HuH-7 (cell line): ENCODE measurements at regions not wholly inside any gene's neighbourhood (a gene's known extent, or its start where the extent isn't known, plus 50 kb on each side); places are given as distances from the start of the nearest gene placed in this dataset.

Experiments used
- DNase-seq: peaks from one replicate; pipeline ENCODE4 v3.0.0; 2011; ENCODE audit warnings: low spot score

DNA sequence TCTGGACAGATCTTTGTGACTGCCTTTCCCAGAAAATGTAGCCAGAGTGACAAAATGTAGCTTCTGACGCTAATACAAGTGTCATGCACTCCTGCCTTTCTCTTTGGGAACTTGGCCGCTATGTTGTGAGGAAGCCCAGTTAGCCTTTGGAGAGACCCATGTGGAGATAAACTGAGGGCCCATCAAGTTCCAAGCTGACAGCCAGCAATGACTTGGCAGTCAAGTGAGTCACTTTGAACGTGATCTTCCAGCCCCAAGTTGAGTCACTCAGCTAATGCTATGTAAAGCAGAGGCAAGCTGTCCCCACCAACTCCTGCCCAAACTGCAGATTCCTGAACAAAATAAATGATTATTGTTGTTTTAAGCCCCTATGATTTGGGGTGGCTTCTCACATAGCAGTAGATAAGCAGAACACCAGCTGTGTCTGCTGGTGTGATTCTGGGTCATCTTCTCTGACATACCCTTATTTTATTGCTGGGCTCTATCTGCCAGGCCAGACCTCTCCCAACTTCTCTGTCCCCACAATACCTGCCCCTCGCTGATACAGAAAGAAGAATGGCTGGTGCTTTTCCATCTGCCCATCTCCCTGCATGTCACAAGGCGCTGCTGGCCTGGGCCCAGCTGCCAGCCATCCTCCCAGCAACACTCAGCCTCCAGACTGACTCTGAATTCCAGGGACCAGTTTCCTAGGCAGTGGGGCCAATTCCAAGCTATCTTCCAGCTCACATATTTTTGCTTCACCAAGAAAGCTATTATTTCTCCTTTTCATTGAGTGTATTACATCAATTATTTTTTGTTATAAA lies 274.8 kb downstream of the LRFN2 start:
- no peak for DNase-seq

DNA sequence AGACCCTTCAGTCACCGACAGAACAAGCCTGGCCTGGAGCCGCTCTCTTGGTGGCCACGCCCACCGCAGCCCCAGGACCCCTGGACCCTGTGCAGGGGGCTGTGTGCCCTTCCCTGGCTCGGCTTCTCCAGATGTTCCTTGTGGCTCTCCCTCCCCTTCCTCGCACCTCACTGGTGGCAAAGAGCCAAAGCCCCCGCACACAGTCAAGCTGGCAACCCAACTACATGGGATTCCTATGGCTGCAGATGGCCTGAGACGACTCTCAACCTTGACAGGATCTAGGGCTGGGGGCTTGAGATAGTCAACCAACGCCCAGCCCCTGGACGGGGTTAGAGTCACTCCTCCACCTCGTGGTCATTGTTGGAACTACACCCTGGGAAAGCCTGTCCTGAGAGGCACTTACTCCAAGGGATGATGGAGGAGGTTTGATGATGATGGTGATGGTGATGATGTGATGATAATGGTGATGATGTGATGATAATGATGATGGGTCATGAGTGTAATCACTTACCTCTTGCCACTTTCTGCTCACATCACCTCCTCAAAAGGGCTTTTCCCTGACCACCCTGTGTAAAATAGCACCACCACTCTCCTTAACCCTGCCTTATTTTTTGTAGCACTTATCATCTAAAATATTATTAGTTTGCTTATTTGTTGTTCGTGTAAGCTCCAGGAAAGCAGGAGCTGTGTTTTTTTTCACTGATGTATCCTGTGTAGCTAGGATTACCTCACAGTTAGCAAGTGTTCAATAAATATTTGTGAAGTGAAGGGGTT lies 278.4 kb downstream of the LRFN2 start:
- DNase-seq = peak; percentile 56

DNA sequence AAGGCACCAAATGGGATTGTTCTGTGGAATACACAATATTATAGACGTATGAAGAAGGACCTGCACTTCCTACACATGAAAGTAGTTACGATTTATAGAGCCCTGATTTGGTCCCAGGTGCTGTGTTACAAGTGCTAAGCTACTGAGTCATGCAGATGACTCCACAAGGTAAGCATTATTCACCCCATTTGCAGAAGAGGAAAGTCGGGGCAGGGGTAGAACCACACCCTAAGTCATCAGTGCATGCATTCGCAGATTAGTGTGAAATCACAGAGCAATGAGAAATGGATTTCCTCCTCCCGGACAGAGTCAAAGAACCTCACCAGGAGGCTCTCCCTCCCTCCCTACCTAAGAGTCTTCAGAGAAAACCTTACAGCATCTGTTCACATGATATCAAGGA lies 279.5 kb downstream of the LRFN2 start:
- DNase-seq = no peak

- DNase-seq = no peak
Observed at GRCh38 chr6:40302856-40303454, 284.2 kb downstream of the LRFN2 start.

DNA sequence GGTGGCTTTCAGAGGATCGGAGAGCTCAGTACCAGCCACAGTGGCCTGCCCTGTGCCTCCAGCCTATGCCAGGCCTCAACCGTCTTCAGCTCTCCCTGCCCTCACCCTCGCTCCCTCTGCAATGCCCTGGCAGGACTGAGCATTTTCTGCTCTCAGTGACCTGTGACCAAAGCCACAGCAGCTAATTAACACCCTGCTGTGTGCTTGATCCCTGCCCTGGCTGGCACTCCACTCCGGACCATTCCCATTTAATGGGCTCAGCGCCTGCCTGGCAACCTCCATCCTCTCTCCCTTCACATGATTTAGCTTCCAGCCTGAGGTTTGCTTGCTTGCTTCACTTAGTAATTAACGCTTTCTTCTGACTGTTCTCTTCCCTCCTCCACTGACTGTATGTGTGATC lies 287.5 kb downstream of the LRFN2 start:
- DNase-seq = no peak

DNA sequence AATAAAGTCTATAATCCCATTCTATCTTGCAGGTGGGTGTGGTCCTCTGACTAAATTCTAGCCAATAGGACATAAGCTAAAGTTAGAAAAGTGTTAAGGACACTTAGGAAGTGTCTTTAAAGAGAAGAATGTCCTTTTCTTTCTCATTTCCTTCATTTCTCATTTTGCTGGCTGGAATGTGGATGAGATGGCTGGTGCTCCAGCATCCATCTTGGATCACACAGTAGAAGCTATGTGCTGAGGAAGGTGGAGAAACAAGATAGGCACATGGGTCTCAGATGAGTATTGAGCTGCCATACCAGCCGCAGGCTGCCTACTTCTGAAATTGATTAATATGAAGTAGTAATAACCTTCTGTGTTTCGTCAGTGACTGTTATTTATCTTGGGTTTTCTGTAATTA lies 289.0 kb downstream of the LRFN2 start:
- no peak for DNase-seq

DNA sequence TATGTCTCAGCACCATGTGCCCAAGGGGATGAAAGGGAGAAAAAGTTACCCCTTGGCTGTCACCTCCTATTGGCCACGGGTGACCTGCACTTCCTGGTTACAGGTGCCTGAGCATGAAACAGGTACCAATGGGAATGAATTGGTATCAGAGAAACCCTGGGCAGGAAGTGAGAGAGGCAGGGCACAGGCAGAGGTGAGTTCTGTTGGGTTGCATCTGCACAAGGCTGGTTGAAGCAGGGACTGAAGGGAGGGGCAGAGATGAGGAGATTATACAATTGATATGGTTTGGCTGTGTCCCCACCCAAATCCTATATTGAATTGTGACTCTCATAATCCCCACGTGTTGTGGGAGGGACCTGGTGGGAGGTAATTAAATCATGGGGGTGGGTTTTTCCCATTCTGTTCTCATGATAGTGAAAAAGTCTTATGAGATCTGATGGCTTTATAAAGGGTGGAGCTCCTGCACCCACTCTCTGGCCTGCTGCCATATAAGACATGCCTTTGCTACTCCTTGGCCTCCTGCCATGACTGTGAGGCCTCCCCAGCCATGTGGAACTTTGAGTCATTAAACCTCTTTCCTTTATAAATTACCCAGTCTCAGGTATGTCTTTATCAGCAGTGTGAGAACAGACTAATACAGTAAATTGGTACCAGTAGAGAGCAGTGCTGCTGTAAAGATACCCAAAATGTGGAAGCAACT lies 291.8 kb downstream of the LRFN2 start:
- DNase-seq = no peak

DNA sequence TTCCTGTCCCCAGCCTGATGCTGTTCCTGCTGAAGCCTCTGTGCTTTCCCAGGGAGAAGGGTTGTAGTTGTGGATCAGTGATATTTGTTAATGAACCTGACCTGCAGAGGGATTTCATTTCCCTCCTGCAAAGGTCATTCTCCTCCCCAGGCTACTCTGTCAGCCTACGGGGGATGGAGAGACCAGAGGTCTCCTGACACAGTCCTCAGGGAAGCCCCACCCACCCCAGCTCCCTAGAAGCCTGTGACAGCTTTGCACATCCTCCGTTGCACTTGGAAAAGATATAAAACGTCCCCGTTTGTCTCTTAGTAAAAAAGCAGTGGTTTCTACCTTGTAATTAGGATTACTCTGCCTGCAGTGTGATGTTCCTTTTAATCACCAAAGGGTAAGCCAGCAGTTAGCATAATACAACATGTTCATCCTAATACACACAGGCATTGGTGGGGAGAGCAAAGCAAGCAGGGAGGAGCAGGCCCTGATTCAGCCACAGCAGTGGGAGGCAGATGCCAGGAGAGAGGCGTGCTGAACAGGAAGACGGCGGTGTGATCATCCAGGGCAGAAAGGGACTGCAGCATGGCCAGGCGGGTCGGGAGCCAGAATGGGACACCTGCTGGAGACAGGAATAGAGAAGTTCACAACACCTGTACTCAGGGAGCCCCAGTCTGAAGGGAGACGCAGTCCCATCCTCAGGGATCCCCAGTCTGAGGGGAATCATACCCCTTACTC lies 293.5 kb downstream of the LRFN2 start:
- no peak for DNase-seq

DNA sequence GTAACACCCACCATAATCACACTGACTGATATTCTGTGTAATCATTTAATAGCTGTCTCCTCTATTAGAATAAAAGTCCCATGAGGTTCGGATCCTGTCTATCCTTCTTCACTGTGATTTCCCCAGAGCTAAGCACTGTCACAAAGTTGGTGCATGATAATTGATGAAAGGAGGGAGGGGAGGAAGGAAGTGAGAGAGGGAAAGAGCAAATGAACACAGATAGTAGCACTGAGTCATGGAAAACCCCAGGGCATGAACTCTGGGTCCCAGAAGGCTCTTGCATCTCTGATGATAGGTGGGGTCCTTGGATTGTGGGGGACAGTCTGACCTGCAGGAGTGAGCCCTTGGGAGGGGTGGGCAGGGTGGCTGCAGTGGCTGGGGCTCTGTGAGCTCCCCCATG lies 294.1 kb downstream of the LRFN2 start:
- DNase-seq = no peak

- DNase-seq = no peak
Observed at GRCh38 chr6:40290816-40291215, 296.3 kb downstream of the LRFN2 start.

GRCh38 chr6:40288919-40289318 lies 298.2 kb downstream of the LRFN2 start:
- DNase-seq = no peak

- DNase-seq = no peak
Observed at GRCh38 chr6:40287296-40287850, 299.8 kb downstream of the LRFN2 start.

DNA sequence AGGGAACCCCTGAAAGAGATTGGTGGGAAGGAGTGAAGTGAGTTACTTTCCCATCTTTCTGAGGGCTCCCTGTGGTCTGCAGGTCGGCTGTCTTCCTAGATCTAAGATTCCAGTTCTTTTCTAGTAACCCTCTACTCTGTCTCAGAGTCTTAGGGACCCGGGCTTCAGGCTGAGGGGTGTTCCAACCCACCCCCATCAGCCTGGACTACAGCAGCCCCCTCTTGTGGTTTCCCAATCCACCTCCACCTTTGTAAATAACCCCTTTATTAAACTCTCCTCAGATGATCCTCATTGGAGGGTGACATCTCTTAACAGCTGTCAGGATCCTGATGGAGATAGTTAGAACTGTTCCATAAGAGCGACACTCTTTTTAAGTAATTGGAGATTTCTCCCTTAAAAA lies 300.4 kb downstream of the LRFN2 start:
- DNase-seq = no peak

DNA sequence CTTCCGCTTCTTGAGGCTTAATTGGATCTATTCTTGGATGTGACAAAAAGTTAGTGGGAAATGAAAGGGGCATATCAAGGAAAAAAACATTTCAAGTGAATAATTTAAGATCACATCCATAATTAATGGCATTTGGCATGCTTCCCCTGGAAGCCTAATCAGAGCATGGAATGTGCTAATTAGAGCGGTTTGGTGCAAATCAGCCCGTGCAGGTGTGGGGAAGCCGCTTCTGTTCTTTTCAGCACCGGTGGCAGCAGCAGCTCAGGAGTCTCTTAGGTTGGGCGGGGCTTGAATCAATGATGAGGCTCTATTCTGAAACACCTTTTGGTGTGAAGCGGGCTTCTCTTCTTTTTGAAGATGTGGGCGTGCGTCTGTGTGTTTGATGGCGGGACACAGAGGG lies 301.2 kb downstream of the LRFN2 start:
- no peak for DNase-seq

- DNase-seq = no peak
Observed at GRCh38 chr6:40285535-40285934, 301.6 kb downstream of the LRFN2 start.

GRCh38 chr6:40282986-40283385 lies 304.2 kb downstream of the LRFN2 start:
- DNase-seq = no peak

DNA sequence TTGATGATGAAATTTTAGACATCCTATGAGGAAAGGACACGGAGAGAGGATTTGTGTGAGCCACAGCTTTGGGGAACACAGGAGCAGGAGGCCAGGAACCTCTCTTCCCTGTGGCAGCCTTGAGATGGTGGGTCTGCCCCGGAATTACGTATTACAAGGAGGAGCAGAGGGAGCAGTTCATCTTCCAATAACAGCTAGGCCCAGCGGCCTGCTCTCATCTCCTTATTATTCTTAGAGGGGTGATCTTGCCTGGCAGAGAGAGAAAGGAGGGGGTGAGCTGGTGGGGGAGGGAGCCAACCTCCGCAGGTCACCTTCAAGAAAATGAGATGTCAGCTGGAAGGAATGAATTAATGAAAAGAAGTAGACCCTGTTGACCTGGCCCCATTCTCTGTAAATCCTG lies 305.8 kb downstream of the LRFN2 start:
- no peak for DNase-seq

DNA sequence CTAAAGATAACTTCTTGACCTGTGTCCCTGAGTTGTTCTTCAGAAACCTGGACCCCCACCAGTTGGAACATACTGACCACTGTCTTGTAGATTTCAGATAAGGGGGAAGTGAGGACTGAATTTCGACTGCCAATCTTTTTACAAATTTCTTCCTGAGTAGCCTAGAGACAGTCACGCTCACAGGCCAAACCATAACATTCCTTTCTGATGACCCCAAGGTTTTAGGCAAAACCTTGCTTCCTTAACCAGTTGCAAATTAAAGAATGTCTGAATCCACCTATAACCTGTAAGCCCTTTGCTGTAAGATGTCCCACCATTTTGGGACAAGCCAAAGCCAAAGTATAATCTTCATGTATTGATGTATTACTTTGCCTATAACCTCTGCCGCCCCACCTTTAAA lies 306.9 kb downstream of the LRFN2 start:
- DNase-seq = no peak

- DNase-seq = no peak
Observed at GRCh38 chr6:40276141-40276540, 311.0 kb downstream of the LRFN2 start.

DNA sequence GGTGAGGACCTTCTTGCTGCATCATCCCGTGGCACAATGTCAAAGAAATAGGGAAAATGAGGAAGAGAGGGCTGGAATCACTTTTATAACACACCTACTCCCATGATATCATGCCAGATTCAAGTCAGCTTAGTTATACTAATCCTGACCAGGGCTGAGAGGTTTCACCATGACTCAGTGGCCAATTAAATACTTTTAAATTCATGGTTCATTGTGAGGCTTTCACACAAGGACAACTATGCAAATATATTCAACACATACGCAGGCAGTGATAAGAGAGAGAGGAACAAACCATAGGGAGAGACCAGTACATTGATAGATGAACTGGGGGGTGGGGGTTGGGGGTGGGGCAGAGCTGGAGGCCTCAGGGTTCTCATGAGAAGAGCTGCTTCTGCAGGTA lies 313.1 kb downstream of the LRFN2 start:
- no peak for DNase-seq

DNA sequence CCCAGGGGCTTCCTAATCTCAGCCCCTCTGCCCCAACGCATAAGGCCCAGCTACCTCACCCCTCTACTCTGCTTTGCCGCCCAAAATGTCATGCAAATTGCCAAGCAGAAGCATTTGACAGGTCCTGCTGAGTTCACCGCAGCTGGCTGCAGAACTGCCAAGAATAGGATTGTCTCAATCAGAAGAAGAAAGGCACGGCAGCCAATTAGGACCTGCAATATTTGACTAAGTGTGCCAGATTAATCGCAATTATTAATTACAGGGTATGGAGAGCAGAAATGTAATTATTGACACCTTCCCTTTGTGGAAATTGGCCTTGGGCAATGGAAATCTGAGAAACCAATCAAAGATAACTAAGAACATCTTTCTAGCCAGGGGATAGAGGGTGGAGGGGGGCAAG lies 318.6 kb downstream of the LRFN2 start:
- DNase-seq = no peak

DNA sequence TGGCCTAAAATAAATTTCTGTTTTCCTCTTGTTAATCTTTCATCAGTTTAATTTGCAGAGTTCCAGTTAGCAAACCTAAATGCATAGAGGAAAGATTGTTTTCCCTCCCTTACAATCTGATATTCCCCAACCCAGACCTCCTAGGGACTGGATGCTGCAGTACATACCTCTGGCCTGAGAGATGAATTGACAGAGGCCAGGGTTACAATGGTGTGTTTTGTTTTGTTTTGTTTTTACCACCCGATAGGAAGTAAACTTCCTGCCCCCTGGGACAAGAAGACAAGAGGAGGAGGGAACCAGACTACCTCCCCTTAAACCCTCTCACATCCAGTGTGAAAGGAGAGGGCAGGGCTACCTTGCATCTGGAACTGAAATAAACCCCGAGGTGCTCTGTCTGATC lies 319.0 kb downstream of the LRFN2 start:
- DNase-seq = no peak
